Left lung (tissue), 4 donors: ENCODE measurements at regions not wholly inside any gene's neighbourhood (a gene's known extent, or its start where the extent isn't known, plus 50 kb on each side); places are given as distances from the start of the nearest gene placed in this dataset.

ENCODE experiments used
- ATAC-seq: fragments of 200-7000 bp; cut with Tn5 transposase; one replicate; pipeline ENCODE4 v1.9.1; 2020; ENCODE audit warnings: moderate library complexity
- DNase-seq, 4 donors: peaks; one replicate each; pipeline ENCODE4 v3.0.0-alpha.2; 2013 to 2020
- H3K27ac ChIP-seq, 2 donors: fragments of 200-600 bp; sonication (generic) in 1 of 2; one replicate each; pipeline versions ENCODE4 v1.5.0 to v1.8.0; 2020 to 2021
- H3K27me3 ChIP-seq, 2 donors: fragments of 200-600 bp; sonication (generic) in 1 of 2; one replicate each; pipeline versions ENCODE4 v1.5.0 to v1.8.0; 2020 to 2021
- H3K36me3 ChIP-seq, 2 donors: fragments of 200-600 bp; sonication (generic) in 1 of 2; one replicate each; pipeline versions ENCODE4 v1.5.0 to v1.8.0; 2020 to 2021
- H3K4me1 ChIP-seq, 2 donors: fragments of 200-600 bp; one replicate each; pipeline ENCODE4 v1.8.0; 2021
- H3K4me3 ChIP-seq, 2 donors: fragments of 200-600 bp; sonication (generic) in 1 of 2; one replicate each; pipeline versions ENCODE4 v1.5.0 to v1.8.0; 2020 to 2021; ENCODE audit warnings: mild to moderate bottlenecking in 1 of 2
- H3K9me3 ChIP-seq, 2 donors: fragments of 200-600 bp; sonication (generic) in 1 of 2; one replicate each; pipeline versions ENCODE4 v1.5.0 to v1.8.0; 2020 to 2021
- intact Hi-C, 2 donors: fragments of 100-400 bp; cut with DNase I; formaldehyde crosslinking; loops; one replicate each; pipeline versions ENCODE4 v1.11.2 to v1.14.2; 2022
- TF ChIP-seq, protein P1 (sequence below), 2 donors: fragments of 200-600 bp; sonication (generic) in 1 of 2; IDR thresholded peaks; one replicate each; pipeline versions ENCODE4 v1.5.0 to v1.8.0; 2021; ENCODE audit warnings: antibody characterized with exemption in 2 of 2
- donor health status: DM: no; HTN: yes; CAD: no.
- donor health status: DM: no; HTN: no; CAD: no.

DNA sequence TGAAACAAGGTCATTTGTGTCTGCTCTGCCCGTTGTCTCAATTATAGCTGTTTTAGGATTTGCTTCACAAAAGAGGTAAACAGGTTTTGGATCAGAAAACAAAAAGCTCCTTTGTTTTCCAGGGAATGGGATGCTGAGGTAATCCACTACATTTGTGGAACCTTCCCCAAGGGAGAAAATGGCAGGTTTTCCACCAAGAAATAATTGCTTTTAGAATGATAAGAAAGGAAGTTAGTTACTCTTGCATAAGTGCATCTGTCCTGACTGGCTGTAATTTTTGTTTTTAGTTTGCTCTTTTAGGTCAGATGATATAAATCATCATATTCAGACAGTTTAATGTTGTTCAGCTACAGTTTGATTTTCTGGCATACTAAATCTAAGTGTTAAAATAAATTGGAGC, 198.5 kb upstream of the COL8A1 start:
- intact Hi-C loops, result no loop called here
- no peaks in the 10 kb centered on the region for H3K4me1 ChIP-seq

DNA sequence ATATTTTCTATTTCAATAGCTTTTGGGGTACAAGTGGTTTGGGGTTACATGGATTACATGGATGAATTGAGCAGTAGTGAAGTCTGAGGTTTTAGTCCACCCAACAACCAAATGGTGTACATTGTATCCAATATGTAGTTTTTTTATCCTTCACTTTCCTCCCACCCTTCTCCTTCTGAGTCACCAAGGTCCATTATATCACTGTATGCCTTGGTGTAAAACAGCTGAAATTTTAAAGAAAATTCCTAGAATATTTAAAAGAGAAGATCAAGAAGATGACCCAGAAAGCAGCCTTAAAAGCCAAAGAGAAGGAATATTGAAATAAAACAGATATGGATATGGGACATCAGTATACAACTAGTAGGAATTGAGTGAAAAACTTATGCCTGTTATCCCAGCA, 204.2 kb upstream of the COL8A1 start:
- intact Hi-C loops, result no loop called here
- DNase-seq (no peak), ATAC-seq (no peak)
- H3K9me3 ChIP-seq, result peaks cover 0 to 8% of the 10 kb centered on the region in 2 donors
- no peaks in the 10 kb centered on the region for H3K27me3 ChIP-seq
- no peaks in the 10 kb centered on the region for H3K36me3 ChIP-seq
- H3K4me1 ChIP-seq, result no peaks in the 10 kb centered on the region
- TF ChIP-seq, protein P1, sequence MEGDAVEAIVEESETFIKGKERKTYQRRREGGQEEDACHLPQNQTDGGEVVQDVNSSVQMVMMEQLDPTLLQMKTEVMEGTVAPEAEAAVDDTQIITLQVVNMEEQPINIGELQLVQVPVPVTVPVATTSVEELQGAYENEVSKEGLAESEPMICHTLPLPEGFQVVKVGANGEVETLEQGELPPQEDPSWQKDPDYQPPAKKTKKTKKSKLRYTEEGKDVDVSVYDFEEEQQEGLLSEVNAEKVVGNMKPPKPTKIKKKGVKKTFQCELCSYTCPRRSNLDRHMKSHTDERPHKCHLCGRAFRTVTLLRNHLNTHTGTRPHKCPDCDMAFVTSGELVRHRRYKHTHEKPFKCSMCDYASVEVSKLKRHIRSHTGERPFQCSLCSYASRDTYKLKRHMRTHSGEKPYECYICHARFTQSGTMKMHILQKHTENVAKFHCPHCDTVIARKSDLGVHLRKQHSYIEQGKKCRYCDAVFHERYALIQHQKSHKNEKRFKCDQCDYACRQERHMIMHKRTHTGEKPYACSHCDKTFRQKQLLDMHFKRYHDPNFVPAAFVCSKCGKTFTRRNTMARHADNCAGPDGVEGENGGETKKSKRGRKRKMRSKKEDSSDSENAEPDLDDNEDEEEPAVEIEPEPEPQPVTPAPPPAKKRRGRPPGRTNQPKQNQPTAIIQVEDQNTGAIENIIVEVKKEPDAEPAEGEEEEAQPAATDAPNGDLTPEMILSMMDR (IDR thresholded peaks at IDR 0.05), result no peak
- no peak overlapping the region for H3K4me3 ChIP-seq
- H3K27ac ChIP-seq, result no peak overlapping the region

More for the DNA sequence above, 198.5 kb upstream of the COL8A1 start:
- no peak overlapping the region for H3K4me3 ChIP-seq
- no peaks in the 10 kb centered on the region for H3K36me3 ChIP-seq
- H3K9me3 ChIP-seq, result peaks cover 0 to 6% of the 10 kb centered on the region in 2 donors
- no peaks in the 10 kb centered on the region for H3K27me3 ChIP-seq
- ATAC-seq (no peak), DNase-seq (no peak)
- no peak overlapping the region for H3K27ac ChIP-seq
- TF ChIP-seq, protein P1 (IDR thresholded peaks at IDR 0.05), result no peak

DNA sequence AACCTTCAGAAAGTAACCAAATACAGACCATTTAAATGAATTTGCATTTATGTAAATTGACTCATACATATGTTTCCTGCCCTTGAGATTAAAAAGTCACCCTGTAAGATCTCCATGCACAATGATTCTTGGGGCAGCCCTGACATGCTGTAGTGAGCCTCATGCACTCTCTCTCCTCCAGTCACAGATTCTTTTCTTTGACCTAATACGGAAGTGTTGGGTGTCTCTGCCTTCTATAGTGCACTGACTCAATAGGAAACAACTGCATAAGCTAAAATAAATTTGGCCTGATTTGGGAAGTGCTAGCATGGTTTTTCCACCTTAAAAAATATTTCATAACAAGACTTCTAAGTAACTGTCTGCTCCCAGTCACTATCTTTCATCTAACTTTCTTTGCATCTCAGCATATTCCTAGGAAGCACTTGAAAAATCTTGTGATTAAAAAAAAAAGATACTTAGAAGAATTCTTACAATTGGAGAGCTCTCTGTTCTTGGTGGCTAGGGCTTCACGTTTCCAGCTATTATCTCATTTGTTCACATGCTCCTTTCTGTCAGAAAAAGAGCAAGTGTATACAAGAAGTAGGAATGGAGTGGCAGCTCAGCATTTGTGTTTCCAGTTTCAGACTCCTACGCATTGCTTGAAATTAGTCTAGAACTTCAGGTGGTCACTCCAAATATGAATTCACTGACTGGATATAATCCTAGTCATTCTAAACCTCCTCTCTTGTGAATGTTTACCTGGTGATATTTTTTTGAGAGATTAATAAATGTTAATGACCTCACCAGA, 207.9 kb upstream of the COL8A1 start:
- DNase-seq (no peak), ATAC-seq (no peak)
- intact Hi-C loops, result no loop called here
- Histone ChIP-seq H3K36me3 (no peaks in the 10 kb centered on the region), H3K27me3 (no peaks in the 10 kb centered on the region), H3K4me3 (no peak overlapping the region), H3K9me3 (peaks cover 0 to 2% of the 10 kb centered on the region in 2 donors), H3K27ac (no peak overlapping the region), H3K4me1 (no peaks in the 10 kb centered on the region)
- TF ChIP-seq, protein P1 (IDR thresholded peaks at IDR 0.05), result no peak

DNA sequence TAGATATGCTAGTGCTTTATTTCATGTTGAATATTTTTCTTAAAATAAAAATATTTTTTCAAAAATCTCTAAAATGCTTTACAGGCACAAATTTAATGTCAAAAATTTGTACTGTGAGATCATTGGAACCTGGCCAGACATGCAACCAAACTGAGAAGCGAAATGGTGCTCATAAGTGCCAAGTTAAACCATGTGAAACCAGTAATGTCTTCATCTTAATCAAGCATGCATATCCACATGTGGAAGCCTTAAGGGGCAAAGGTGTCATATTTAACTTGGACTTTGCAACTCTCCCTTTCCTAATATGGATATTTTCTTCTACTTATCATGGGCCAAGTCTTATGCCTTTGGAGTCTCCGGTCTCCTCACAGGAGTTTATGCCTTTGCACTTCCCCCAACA, 208.9 kb upstream of the COL8A1 start:
- Histone ChIP-seq H3K9me3 (peaks cover 0 to 2% of the 10 kb centered on the region in 2 donors), H3K36me3 (no peaks in the 10 kb centered on the region), H3K4me3 (no peak overlapping the region), H3K4me1 (no peaks in the 10 kb centered on the region), H3K27ac (no peak overlapping the region), H3K27me3 (no peaks in the 10 kb centered on the region)
- DNase-seq (no peak), ATAC-seq (no peak)
- TF ChIP-seq, protein P1 (IDR thresholded peaks at IDR 0.05), result no peak
- intact Hi-C loops, result no loop called here

DNA sequence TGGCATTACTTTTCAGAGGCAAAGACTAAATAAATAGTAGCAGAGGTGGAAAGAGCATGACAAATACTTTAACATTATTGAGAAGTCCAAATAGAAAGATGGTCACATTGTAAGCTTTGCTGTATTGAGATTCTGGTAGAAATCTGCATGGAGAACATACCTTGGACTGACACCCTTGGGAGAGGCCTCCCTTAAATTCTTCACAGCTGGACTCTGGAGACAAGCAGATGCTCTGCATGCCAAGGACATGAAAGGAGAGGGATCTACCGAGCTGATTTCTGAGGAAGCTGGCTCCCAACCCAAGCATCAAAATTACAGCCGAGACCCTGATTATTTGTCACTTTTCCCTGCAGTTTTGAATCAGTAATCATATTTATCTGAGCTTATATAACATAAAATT, 212.5 kb upstream of the COL8A1 start:
- intact Hi-C loops, result no loop called here
- Histone ChIP-seq H3K4me1 (no peaks in the 10 kb centered on the region), H3K27me3 (no peaks in the 10 kb centered on the region), H3K36me3 (no peaks in the 10 kb centered on the region), H3K27ac (no peak overlapping the region), H3K9me3 (no peaks in the 10 kb centered on the region), H3K4me3 (no peak overlapping the region)
- no peak for DNase-seq
- no peak for ATAC-seq
- TF ChIP-seq, protein P1 (IDR thresholded peaks at IDR 0.05), result no peak
